Stimulated activated CD8-positive, alpha-beta memory T cell treated with anti-CD3 and anti-CD28 coated beads, Interleukin-7, amount 100 ng/mL, for 48 hours (primary cell): ENCODE measurements at regions not wholly inside any gene's neighbourhood (a gene's known extent, or its start where the extent isn't known, plus 50 kb on each side); places are given as distances from the start of the nearest gene placed in this dataset.

Experiments used
- DNase-seq, 2 donors: peaks; one replicate each; pipeline ENCODE4 v3.0.0-alpha.2; 2020; ENCODE audit warnings: low read depth in 1 of 2; ENCODE audit errors: extremely low read depth in 1 of 2

- DNase-seq, result no peak
Measured at GRCh38 chr4:38535717-38536116, 128.3 kb upstream of the KLF3 start.

GRCh38 chr4:38536716-38537115 lies 127.3 kb upstream of the KLF3 start:
- no peak for DNase-seq

- DNase-seq, result no peak
Measured at GRCh38 chr4:38537666-38538065, 126.3 kb upstream of the KLF3 start.

GRCh38 chr4:38538517-38538916 lies 125.5 kb upstream of the KLF3 start:
- no peak for DNase-seq

GRCh38 chr4:38539501-38539900 lies 124.5 kb upstream of the KLF3 start:
- DNase-seq, result no peak

GRCh38 chr4:38547052-38547451 lies 116.9 kb upstream of the KLF3 start:
- DNase-seq, result no peak

GRCh38 chr4:38548256-38548655 lies 115.7 kb upstream of the KLF3 start:
- DNase-seq, result no peak

GRCh38 chr4:38559374-38559773 lies 104.6 kb upstream of the KLF3 start:
- no peak for DNase-seq

GRCh38 chr4:38560340-38560739 lies 103.7 kb upstream of the KLF3 start:
- no peak for DNase-seq

GRCh38 chr4:38560768-38561558 lies 103.0 kb upstream of the KLF3 start:
- DNase-seq, result peak in 1 of 2 donors; percentile 10

- no peak for DNase-seq
Measured at GRCh38 chr4:38562751-38563198, 101.2 kb upstream of the KLF3 start.

- no peak for DNase-seq
Measured at GRCh38 chr4:38563707-38564495, 100.1 kb upstream of the KLF3 start.

GRCh38 chr4:38565271-38566199 lies 98.5 kb upstream of the KLF3 start:
- DNase-seq, result no peak

GRCh38 chr4:38566806-38567398 lies 97.1 kb upstream of the KLF3 start:
- no peak for DNase-seq

- no peak for DNase-seq
Measured at GRCh38 chr4:38567457-38567856, 96.5 kb upstream of the KLF3 start.

- DNase-seq, result no peak
Measured at GRCh38 chr4:38568768-38569167, 95.2 kb upstream of the KLF3 start.

GRCh38 chr4:38570647-38571276 lies 93.2 kb upstream of the KLF3 start:
- no peak for DNase-seq

- no peak for DNase-seq
Measured at GRCh38 chr4:38572793-38573192, 91.2 kb upstream of the KLF3 start.

- DNase-seq, result no peak
Measured at GRCh38 chr4:38574559-38575333, 89.3 kb upstream of the KLF3 start.
